HepG2 (cell line): ENCODE measurements at regions not wholly inside any gene's neighbourhood (a gene's known extent, or its start where the extent isn't known, plus 50 kb on each side); places are given as distances from the start of the nearest gene placed in this dataset.

Experiments
- ATAC-seq: fragments of 200-7000 bp; cut with Tn5 transposase; 3 replicates; pipeline ENCODE4 v1.9.1; 2020; ENCODE audit warnings: mild to moderate bottlenecking, moderate library complexity
- BruUV-seq: library from RNA; stranded (reverse); fragments of 400-500 nt; replicated peaks from 2 replicates; lab custom pipeline; 2021; lab: Mats Ljungman, UMichigan
- CTCF ChIA-PET: fragments of 300-600 bp; formaldehyde crosslinking; extraction: SDS; loops from one replicate; lab custom pipeline; 2021; ENCODE audit warnings: low total read pairs, inconsistent platforms, low intra/inter-chr PET ratio; lab: Yijun Ruan, JAX
- POLR2A ChIA-PET: fragments of 350-600 bp; sonication (Branson Sonifier 250); formaldehyde crosslinking; loops from one replicate; lab custom pipeline; 2020; ENCODE audit warnings: antibody characterized with exemption, inconsistent platforms; lab: Yijun Ruan, JAX
- DNase-seq: peaks from one replicate; pipeline ENCODE4 v3.0.0-alpha.2; 2015; ENCODE audit warnings: low spot score
- FAIRE-seq: peaks from 3 replicates; lab custom pipeline; 2011; peaks lifted over from hg19 to GRCh38; lab: Jason Lieb, UNC
- H2AFZ ChIP-seq: one replicate; pipeline ENCODE4 v1.6.1; 2011; ENCODE audit warnings: low read length, inconsistent platforms
- H3K27ac ChIP-seq: fragments of 300-600 bp; 3 replicates; pipeline ENCODE4 v1.8.0; 2011; ENCODE audit warnings: mixed run types, mild to moderate bottlenecking, mixed read lengths, low read length, inconsistent platforms; ENCODE audit not compliant: insufficient read depth; ENCODE audit errors: extremely low read length
- H3K27me3 ChIP-seq, 2 experiments: fragments of 200-600 bp in 1 of 2; 2 replicates in 1 of 2; 3 replicates in 1 of 2; pipeline versions ENCODE4 v1.6.0 to v1.8.0; 2011; ENCODE audit warnings: low read length in 2 of 2, mild to moderate bottlenecking in 2 of 2, moderate library complexity in 2 of 2, inconsistent platforms in 1 of 2; ENCODE audit not compliant: insufficient read depth in 2 of 2, control insufficient read depth in 1 of 2
- H3K36me3 ChIP-seq, 2 experiments: fragments of 200-600 bp in 1 of 2; replicated peaks in 1 of 2; 2 replicates in 1 of 2; 3 replicates in 1 of 2; pipeline versions ENCODE4 v1.5.1 to v1.8.0; 2011; ENCODE audit warnings: low read length in 2 of 2, inconsistent platforms in 1 of 2; ENCODE audit not compliant: insufficient read depth in 2 of 2, control insufficient read depth in 1 of 2
- H3K4me1 ChIP-seq: 2 replicates; pipeline ENCODE4 v1.5.1; 2012; ENCODE audit warnings: low read length, inconsistent platforms; ENCODE audit not compliant: insufficient read depth
- H3K4me2 ChIP-seq: 2 replicates; pipeline ENCODE4 v1.6.0; 2011; ENCODE audit warnings: low read depth, low read length, inconsistent platforms
- H3K4me3 ChIP-seq, 3 experiments: fragments of 200-600 bp in 1 of 3; sonication (generic), shearing (Covaris generic) in 1 of 3; replicated peaks in 1 of 3; 2 replicates each; pipeline ENCODE4 v1.5.1; 2011 to 2016; ENCODE audit warnings: low read length in 3 of 3, inconsistent platforms in 2 of 3, low read depth in 2 of 3, mild to moderate bottlenecking in 2 of 3, control low read depth in 1 of 3, mixed read lengths in 1 of 3; ENCODE audit not compliant: insufficient read depth in 1 of 3
- H3K79me2 ChIP-seq: one replicate; pipeline ENCODE4 v1.6.1; 2011; ENCODE audit warnings: low read length, inconsistent platforms; ENCODE audit not compliant: insufficient read depth
- H3K9ac ChIP-seq: 2 replicates; pipeline ENCODE4 v1.6.0; 2011; ENCODE audit warnings: mild to moderate bottlenecking, low read depth, low read length, inconsistent platforms; ENCODE audit not compliant: insufficient read depth
- H3K9me3 ChIP-seq: 2 replicates; pipeline ENCODE4 v1.5.1; 2012; ENCODE audit warnings: mild to moderate bottlenecking, low read length
- H4K20me1 ChIP-seq: 2 replicates; pipeline ENCODE4 v1.6.0; 2011; ENCODE audit warnings: inconsistent platforms, mild to moderate bottlenecking, low read length, moderate library complexity; ENCODE audit not compliant: insufficient read depth
- ARID4A ChIP-seq: sonication (generic); formaldehyde crosslinking; IDR thresholded peaks from 2 replicates; pipeline ENCODE4 v1.5.0; 2020; ENCODE audit warnings: mild to moderate bottlenecking, missing genetic modification reagents, borderline replicate concordance
- BRCA1 ChIP-seq: sonication (generic); formaldehyde crosslinking; IDR thresholded peaks from 2 replicates; pipeline ENCODE4 v1.4.0; 2020; ENCODE audit warnings: missing genetic modification reagents
- CEBPZ ChIP-seq: IDR thresholded peaks from 2 replicates; pipeline ENCODE4 v1.6.1; 2012; ENCODE audit warnings: low read length, improper control_type of control experiment
- GLI4 ChIP-seq: sonication (generic); formaldehyde crosslinking; IDR thresholded peaks from 2 replicates; pipeline ENCODE4 v1.5.1; 2020; ENCODE audit warnings: missing genetic modification reagents, mild to moderate bottlenecking, moderate library complexity, borderline replicate concordance
- HNF1B ChIP-seq: sonication (generic); formaldehyde crosslinking; IDR thresholded peaks from 2 replicates; pipeline ENCODE4 v1.5.1; 2020; ENCODE audit warnings: mild to moderate bottlenecking, moderate library complexity, missing genetic modification reagents
- KLF11 ChIP-seq: IDR thresholded peaks from 2 replicates; pipeline ENCODE4 v1.6.1; 2016; ENCODE audit warnings: missing compliant biosample characterization
- NR2F6 ChIP-seq, 2 experiments: IDR thresholded peaks; 2 replicates each; pipeline ENCODE4 v1.6.1; 2016; ENCODE audit warnings: antibody characterized with exemption in 1 of 2, mild to moderate bottlenecking in 1 of 2
- SP5 ChIP-seq: IDR thresholded peaks from 2 replicates; pipeline ENCODE4 v1.6.1; 2016; ENCODE audit warnings: low read depth, borderline replicate concordance
- ZNF616 ChIP-seq: sonication (generic); formaldehyde crosslinking; IDR thresholded peaks from 2 replicates; pipeline ENCODE4 v1.5.0; 2020; ENCODE audit warnings: low read depth, mild to moderate bottlenecking, missing genetic modification reagents
- WGBS: methylation state at CpG from one replicate; pipeline ENCODE4 v1.1.6; 2017; ENCODE audit warnings: low lambda C conversion rate; 5-methylcytosine and 5-hydroxymethylcytosine counted together
- in situ Hi-C: cut with HindIII; loops from 2 replicates; pipeline ENCODE4 v1.10.0; 2017; ENCODE audit warnings: low pct_unique_long_range_greater_than_20kb; ENCODE audit not compliant: extremely low pct_ligation_motif_present
- intact Hi-C: fragments of 100-400 bp; cut with micrococcal nuclease; formaldehyde crosslinking; loops from one replicate; pipeline ENCODE4 v1.10.0; 2022; ENCODE audit not compliant: unreplicated experiment

GRCh38 chr5:106956886-106957285, 713.9 kb downstream of the EFNA5 start:
- intact Hi-C loops (no loop called here), in situ Hi-C loops (no loop called here)
- no peaks in the 10 kb centered on the region for H3K27me3 ChIP-seq
- no peak for DNase-seq
- no peaks in the 10 kb centered on the region for H3K36me3 ChIP-seq
- no peak overlapping the region for H2AFZ ChIP-seq
- POLR2A ChIA-PET, result no interaction called here
- no peaks in the 10 kb centered on the region for H3K79me2 ChIP-seq
- FAIRE-seq, result no peak
- no peak for TF ChIP-seq HNF1B (CRISPR knock-in tag)
- no peak for TF ChIP-seq KLF11 (CRISPR knock-in tag)
- no peak for TF ChIP-seq SP5 (CRISPR knock-in tag)
- TF ChIP-seq CEBPZ, result no peak
- no peak for TF ChIP-seq ARID4A (CRISPR knock-in tag)
- TF ChIP-seq NR2F6 (IDR thresholded peaks at IDR 0.05), result no peak
- TF ChIP-seq NR2F6 (CRISPR knock-in tag; IDR thresholded peaks at IDR 0.05), result no peak
- TF ChIP-seq ZNF616, result no peak
- no peak for TF ChIP-seq GLI4 (CRISPR knock-in tag)
- TF ChIP-seq BRCA1 (CRISPR knock-in tag), result no peak
- H4K20me1 ChIP-seq, result no peaks in the 10 kb centered on the region
- H3K4me1 ChIP-seq, result no peaks in the 10 kb centered on the region
- 0% methylated on average over 1 of the region's 1 CpG for WGBS
- no TSS peak for BruUV-seq
- H3K4me2 ChIP-seq, result no peak overlapping the region
- CTCF ChIA-PET, result no interaction called here
- H3K27ac ChIP-seq, result no peak overlapping the region
- H3K4me3 ChIP-seq, result no peak overlapping the region
- no peak overlapping the region for H3K9ac ChIP-seq
- no peaks in the 10 kb centered on the region for H3K9me3 ChIP-seq
- no peak for ATAC-seq
